Fibroblast of peridontal ligament (primary cell): ENCODE measurements at regions not wholly inside any gene's neighbourhood (a gene's known extent, or its start where the extent isn't known, plus 50 kb on each side); places are given as distances from the start of the nearest gene placed in this dataset.
"Not testable (repeated sequence)": the region's sequence is repeated elsewhere in the genome, so short reads cannot be mapped to it uniquely, and the experiment has no call there.

Source experiments
- DNase-seq: peaks from one replicate; pipeline ENCODE4 v3.0.0-alpha.2; 2010; ENCODE audit errors: extremely low read depth

DNA sequence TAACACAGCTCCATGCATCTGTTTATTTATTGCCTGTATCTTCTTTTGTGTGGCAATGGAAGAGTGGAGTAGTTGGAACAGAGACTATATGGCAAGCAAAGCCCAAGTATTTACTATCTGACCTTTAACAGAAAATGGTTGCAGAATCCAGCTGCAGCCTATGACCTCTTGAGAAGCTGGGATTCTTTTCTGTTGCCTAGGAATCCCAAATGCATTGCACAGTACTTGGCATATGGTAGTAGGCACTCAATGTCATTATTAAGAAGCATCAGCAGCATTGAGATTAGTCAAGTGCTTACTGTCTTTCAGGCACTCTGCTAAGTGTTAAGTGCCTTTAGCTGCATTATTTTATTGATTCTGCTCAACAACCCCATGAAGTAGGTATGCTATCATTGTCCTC lies 331.6 kb downstream of the CCDC85A start:
- DNase-seq: no peak

DNA sequence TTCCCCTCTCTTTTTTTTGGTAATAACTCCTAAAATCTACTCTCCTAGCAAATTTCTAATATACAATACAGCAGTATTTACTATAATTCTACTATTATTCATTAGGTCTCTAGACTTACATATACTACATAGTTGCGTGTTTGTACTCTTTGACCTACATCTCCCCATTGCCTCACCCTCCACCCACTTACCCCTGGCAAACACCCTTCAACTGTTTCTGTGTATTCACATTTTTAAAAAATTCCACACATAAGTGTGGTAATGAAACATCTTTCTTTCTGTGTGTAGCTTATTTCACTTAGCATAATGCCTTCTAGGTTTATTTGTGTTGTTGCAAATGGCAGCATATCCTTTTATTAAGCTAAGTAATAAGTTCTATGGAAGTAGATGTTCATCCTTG lies 336.0 kb downstream of the CCDC85A start:
- DNase-seq: peak; percentile 8

DNA sequence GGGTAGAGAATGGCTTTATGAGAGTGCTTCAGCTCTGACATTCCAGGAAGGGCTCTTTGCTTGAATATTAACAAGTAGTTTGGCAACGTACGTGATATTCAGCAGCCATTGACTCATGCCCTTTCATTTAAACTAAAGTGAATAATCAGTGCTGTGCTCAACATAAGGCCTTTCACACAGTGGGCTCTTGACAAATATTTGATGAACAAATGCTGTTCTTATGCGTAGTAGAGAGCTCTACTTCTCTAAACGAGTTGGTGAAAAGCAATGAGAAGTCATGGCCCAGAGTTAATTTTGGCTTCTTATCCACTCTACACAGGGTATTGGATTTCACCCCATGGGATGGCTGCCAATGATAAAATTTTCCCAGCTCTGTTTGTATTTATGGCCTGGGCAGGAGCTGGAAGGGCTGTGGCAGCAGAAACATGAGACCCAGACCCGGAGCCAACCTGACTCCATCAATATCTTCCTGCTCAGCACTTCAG lies 338.9 kb downstream of the CCDC85A start:
- peak; percentile 76 for DNase-seq

DNA sequence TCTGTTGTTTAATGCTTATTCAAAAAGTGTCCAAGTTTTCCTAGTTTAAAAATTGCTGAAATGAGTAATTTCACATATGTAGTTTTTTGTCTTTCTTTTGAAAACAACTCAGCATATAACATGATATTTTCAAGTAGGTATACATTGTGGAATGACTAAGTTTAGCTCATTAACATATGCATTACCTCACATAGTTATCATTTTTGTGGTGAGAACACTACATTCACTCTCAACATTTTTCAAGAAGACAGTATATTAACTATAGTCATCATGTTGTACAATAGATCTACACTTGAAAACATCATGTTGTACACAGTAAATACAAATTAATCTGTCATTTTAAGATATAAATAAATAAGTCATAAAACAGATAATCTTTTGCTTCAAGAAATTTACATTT lies 340.0 kb downstream of the CCDC85A start:
- DNase-seq: no peak

DNA sequence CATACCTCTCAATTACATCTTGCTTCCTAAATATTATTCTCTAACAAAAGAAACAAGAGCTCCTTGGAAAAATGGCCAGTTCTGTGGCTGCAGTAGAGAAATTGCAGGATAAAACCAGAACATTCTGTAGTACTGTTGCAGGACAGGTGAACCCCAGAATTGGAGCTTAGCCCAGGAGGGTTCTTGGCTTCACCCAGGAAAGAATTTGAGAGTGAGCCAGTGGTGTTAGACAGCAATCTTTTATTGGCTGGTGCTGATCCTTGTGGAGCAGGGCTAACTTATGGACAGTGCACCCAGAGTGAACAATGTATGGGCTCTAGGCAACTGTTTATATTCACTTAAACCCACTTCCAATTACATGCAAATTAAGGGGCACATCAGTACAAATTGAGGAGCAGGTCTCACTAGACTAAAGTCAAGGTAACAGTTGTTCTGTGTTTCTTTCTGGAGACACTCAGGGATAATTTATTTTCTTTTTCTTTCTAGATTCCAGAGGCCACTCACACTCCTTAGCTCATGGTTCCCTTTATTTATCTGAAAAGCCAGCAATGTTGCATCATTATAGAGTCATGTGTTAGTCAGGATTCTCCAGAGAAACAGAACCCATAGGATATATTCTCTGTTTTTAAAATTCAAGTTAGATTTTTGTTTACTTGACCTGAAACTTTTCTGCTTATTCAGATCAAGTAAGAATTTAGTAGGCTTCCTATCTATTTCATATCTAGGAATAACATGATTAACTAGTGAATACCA lies 348.1 kb downstream of the CCDC85A start:
- peak; percentile 29 for DNase-seq

DNA sequence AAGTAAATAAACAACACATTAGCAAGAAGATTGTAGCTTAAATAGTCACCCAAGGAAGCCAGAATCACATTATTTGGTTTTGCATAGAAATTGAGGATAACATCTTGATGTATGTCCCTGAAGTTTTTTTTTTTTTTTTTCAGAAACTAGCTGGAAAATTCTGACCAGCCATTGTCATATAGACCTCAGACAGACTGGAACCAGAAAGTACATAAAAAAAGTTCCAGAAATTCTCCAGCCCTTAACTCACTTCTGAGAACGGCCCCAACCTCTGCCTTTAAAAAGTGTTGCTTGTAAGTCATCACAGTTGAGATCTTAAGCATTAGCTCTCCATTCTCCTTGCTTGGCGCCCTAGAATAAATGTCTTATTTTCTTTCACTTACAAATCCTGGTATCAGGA lies 350.5 kb downstream of the CCDC85A start:
- peak; percentile 14 for DNase-seq

DNA sequence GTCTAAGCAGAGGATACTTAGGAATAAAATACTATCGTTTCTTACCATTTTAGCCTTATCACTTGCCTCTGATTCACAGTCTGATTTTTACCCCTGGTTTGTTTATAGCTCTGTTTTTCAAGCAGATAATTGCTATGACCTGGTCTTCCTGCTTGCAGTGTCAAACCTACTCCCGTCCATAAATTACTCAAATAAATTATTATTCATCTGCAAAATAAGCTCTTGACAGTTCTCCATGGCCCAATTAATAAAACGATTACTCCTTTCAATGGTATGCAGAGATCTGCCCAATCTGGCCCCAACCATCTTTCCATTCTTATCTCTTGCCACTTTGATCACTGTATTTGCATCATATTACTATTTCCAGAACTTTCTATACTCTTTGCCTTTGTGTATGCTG lies 354.0 kb downstream of the CCDC85A start:
- DNase-seq: no peak

DNA sequence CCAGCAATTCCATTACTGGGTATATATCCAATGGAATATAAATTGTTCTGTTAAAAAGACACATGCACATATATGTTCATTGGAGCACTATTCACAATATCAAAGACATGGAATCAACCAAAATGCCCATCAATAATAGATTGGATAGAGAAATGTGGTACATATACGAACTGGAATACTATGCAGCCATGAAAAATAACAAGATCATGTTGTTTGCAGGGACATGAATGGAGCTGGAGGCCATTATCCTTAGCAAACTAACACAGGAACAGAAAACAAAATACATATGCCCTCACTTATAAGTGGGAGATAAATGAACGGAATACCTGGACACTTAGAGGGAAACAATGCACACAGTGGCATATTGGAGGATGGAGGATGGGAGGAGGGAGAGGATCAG lies 355.8 kb downstream of the CCDC85A start:
- no peak for DNase-seq

DNA sequence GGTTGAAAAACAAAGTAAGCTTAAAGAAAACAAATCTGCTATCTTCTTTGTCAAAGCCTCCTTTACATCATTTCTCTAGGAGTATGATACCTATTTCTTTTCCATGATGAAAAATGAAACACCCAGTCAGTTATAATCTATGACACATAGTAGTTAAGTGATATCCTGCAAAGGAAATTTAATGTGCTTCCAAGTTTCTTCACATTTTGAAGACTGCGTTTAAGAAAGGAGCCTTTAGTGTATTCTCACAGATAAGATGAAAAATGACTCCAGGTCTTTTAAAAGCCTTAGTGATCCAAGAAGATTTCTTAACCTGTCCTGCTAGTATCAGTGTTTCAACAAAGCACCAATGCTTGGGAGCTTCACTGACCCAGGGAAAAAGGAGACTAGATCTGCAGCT lies 356.7 kb downstream of the CCDC85A start:
- no peak for DNase-seq

DNA sequence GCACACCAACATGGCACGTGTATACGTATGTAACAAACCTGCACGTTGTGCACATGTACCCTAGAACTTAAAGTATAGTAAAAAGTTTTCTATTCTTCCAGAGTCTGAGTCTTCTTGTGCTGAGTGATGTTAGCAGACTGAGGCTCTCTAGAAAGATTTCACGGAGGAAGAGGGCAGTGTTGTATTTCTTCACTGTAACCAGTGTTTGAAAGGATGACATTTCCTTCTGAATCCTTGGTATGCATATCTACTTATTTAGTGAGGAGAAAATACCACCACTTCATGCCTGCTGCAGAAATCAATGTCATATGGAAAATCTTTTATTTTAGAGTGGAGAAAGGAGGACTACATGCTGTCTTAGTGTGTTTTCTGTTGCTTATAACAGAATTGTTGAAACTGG lies 357.1 kb downstream of the CCDC85A start:
- DNase-seq: peak; percentile 19

DNA sequence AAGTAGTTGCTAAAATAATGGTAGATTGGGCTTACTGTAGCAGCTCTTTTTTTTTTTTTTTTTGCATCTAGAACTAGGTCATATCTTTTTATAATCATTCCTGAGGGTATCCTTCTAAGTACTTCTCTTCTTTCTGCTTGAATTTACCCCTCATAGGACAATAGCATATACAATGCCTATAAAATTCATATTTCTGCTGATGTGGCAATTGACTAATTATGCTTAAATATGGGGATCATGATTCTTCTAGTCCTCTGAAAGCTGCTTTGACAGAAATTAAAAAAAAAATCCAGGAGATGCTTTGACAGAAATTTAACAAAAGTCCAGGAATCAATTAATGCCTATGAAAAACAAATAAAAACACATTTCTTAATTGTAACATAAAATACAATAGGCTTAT lies 358.4 kb downstream of the CCDC85A start:
- DNase-seq: no peak

DNA sequence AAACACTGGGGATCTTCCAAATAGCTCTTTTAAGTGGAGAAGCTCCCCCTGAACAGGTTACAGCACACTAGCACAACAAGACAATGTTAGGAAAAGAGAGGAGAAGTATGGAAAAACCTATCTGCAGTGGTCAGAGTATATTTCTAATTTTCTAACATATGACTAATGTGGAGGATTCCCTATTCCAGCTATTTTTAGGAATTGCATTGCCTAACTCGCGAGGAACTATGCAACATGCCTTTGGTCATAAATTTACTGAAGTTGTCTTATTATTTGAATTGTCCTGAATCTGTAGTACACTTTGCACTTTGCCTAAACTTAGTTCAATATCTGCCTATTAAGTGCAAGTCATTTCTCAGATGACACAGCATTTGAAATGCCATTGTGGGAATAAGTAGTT lies 381.4 kb downstream of the CCDC85A start:
- peak; percentile 11 for DNase-seq

DNA sequence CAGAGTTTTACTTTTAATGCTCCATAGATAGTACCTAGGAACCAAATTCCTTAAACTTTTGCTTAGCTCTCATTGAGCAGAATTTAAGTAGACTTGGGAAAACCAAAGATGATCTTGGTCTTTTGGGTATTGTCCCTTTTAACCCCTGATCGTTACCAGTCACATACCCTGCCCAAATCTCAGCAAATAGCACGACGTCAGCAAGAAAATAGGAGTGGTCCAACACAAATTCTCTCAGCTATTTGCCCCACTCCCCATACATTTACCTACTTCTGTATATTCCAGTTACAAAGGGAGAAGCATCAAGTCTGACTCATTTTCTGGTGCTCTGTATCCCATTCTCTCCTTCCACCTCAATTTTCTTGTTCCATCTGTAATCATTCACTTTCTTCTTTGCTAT lies 387.3 kb downstream of the CCDC85A start:
- no peak for DNase-seq

DNA sequence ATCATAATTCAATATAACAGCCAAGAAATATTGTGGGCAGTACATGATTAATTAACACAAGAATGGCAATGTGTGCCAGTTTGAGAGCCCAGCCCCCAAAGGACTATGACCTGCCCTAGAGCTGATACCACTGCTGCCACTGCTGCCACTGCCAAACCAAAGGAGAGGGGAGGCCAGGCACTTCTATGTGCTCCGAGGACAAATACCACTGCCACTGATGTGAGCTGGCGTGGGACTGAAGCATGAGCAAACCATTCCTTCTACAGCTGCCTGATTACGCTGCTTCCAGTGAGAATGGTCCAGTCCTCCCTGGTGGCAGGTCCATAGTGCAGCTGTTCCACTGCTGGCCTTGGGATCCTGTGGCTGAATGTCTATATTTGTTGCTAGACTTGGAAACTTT lies 392.2 kb downstream of the CCDC85A start:
- no peak for DNase-seq

DNA sequence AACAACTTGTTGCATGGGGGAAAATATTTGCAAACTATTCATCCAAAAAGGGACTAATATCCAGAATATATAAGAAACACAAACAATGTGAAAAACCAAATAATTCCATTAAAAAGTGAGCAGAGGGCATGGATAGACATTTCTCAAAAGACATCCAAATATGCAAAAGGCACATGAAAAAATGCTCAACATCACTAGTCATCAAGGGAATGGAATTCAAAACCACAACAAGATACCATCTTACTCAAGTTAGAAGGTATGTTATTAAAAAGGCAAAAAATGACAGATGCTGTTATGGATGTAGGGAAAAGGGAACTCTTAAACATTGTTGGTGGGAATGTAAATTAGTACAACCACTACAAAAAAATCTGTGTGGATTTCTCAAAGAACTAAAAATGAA lies 396.5 kb downstream of the CCDC85A start:
- DNase-seq: peak; percentile 34

DNA sequence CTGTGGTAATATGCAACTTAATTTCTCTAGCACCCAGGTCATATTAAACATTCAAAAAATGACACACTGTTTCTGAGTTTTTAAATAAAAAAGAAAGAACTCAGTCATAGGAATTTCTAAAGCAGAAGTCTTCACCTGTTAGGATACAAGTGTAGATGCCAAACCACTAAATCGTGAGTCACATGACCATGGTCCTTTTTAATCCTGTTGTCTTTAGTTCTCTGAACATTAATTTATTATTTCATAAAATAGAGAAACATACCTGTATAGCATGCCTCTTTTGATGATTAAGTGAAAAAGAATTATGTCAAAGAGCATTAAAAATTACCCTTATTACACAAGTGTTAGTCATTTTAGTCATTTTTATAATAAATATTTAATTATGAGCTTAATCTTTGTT lies 398.8 kb downstream of the CCDC85A start:
- no peak for DNase-seq

DNA sequence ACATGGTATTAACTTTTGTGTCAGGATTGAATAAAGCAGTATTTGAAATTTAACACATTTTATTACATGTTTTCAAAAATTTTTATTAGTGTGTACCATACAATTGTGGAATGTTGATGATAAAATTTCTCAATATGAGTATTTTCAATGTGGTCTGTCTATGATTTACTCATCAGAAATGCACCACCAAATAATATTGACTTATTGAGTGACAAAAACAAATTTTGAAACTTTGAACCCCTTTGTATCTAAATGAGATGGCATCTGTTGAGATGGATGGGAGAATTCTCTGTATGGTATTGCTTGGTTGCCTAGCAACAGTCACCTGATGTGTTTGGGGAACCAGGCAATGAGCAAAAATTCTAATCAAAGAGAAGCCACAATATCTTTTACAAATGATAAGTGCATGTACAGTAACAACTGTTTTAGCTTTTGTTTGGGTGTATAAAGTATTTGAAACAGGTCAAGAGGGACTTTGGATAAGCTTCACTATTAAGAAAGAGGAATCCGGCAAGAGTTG lies 400.1 kb downstream of the CCDC85A start:
- no peak for DNase-seq

DNA sequence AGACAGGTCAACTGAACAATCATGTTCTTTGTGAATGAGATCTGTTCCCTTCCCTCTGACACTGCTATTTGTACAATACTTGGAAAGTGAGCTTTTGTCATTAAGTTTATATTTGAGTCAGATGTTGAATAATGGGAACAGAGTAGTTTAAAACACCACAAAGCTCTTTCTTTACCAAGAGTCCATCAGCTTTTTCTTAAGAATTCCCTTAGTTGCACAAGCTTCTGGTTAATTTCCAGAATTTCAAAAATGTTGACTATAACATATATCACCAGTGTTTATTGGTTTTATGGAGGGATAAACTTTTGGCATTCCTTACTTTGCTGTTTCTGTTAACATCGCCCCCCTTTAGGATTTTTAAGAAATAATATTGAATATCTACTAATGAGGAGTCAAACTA lies 403.7 kb downstream of the CCDC85A start:
- peak; percentile 9 for DNase-seq

DNA sequence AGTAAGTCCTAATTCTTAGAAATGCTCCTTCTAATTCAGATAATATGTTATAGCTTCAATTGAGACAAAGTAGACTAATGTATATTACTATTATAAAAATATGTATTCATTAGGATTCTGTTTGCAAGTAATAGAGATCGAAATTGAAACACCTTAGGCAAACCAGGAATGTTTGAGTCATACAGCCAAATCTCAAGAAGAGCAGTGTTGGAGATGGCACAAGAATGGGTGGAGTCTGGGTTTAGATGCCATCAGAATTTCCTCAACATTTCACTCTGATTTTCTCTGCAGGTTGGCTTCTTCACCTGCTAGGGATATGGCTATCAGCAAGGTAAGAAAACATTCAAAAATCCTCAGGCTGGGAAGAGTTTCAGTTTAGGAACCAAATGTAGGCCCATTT lies 405.4 kb downstream of the CCDC85A start:
- DNase-seq: no peak

DNA sequence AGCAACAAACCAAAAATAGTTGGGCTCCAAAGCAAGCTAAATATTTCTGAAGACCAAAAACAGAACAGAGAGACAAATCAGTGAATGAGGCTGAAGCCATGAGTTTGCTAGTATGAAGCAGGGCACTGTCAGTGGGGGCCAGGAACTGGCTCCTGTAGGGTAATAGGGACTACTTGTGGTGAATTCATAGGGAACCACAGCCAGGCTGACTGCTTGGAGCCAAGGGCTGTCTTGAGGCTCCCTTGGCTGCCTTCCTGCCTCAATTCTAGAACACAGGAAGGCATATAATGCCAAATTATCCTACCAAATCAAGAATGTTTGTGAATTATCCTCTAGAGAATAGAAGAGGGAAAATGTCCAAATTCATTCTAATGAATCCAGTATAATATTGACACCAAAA lies 406.0 kb downstream of the CCDC85A start:
- DNase-seq: no peak

DNA sequence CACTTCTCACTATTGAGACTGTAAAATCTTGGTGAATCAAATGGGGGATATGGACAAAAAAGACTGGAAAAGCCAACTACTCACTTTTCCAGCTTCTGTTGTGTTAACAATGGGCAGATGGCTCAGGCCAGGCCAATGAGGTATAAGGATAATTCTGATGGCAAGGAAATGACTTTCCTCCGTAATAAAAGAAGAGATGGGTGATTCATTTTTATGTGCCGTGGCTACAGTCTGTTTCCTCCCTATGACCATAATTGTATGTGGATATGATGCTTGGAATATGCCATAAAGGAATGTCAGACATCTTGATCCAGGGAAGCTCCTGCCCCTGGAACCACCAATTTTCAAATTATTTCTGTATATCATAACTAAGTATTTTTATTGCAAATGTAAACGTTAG lies 406.8 kb downstream of the CCDC85A start:
- DNase-seq: no peak

DNA sequence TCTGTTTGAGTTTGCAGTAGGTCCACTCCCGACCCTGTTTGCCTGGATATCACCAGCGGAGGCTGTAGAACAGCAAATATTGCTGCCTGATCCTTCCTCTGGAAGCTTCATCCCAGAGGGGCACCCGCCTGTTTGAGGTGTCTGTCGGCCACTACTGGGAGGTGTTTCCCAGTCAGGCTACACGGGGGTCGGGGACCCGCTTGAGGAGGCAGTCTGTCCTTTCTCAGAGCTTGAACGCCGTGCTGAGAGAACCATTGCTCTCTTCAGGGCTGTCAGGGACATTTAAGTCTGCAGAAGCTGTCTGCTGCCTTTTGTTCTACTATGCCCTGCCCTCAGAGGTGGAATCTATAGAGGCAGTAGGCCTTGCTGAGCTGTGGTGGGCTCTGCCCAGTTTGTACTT lies 422.3 kb downstream of the CCDC85A start:
- not testable (repeated sequence) for DNase-seq

DNA sequence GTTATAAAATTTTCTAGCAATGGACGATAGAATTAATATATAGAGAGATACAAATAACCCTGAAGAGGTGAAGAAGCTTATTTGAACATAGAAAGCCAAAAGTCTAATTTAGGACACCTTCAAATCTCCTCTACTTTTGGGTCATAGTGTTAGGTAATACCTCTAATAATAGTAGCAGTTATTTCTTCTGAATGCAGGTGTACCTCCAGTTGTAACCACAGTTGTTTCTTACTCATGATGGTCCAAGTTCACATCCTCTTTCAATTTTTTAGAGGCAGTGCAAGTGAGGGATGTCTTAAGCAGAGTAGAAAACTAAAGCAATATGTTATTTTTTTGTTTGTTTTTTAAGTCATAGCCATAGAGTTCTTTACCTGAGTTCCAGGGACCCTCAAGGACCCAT lies 429.5 kb downstream of the CCDC85A start:
- DNase-seq: no peak

DNA sequence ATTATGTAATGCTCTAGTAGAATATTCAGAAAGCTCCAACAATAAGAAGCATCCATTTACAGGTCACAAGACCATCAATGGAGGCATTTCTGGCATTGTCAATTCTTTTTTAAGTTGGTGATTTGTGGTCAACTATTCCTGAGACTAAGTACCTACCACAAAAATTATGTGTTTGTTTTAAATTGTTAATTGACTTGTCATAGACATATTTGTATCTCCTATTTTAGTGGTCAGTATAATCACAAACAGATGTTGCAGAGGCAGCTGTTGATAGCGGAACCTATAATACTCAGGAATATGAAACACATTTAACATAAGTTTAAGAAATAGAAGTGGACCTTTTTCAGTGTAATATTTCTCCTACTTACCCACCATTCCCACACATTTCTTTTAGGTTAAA lies 430.1 kb downstream of the CCDC85A start:
- DNase-seq: peak; percentile 55
